ENCODE measurements at regions not wholly inside any gene's neighbourhood (a gene's known extent, or its start where the extent isn't known, plus 50 kb on each side); places are given as distances from the start of the nearest gene placed in this dataset.

DNA sequence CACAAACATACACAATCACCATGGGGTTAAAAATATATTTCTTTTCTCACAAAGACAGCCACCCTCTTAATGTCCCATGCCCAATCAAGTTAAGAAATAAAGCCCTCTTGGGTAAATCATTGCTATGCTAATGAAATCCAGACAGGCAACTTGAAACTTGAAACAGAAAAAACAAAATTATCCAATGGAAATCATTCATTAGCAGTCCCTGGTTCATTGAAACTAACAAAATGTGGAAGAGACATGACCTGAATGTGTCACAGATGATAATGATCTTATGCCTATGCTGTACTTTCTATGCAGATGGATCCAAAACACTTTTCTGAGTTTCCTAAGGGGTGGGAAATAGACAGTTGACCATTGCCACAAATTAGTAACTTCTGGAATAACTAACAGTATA lies 983.7 kb downstream of the MCTP2 start:
- no peak overlapping the region for H3K4me3 ChIP-seq (ENCODE audit: extremely low read depth in 1 of 4, insufficient read depth in 2 of 4, low read depth in 3 of 4, low read length in 4 of 4)
- no peak overlapping the region for H2AK5ac ChIP-seq (ENCODE audit: low read depth, low read length)
- no peaks in the 10 kb centered on the region for H3K79me2 ChIP-seq (ENCODE audit: control insufficient read depth in 1 of 2, insufficient read depth in 2 of 2, low read length in 2 of 2)
- ChIA-PET POLR2A (ENCODE audit: partially characterized antibody) (no interaction called here), CTCF (ENCODE audit: partially characterized antibody) (no interaction called here)
- no peak overlapping the region for H3K4ac ChIP-seq (replicated peaks; ENCODE audit: insufficient read length, low read depth, low read length)
- no peak overlapping the region for H4K8ac ChIP-seq (ENCODE audit: extremely low read depth, insufficient read depth, low read length)
- no peak overlapping the region for H3K56ac ChIP-seq (replicated peaks; ENCODE audit: insufficient read length, low read depth, low read length)
- no peak overlapping the region for H3K4me2 ChIP-seq (ENCODE audit: insufficient read depth in 1 of 2, low read depth in 2 of 2, low read length in 2 of 2)
- H4K5ac ChIP-seq (ENCODE audit: insufficient read length, low read depth, low read length) = no peak overlapping the region
- no peak for FAIRE-seq
- H3K14ac ChIP-seq (ENCODE audit: insufficient read length) = no peak overlapping the region
- H3K23ac ChIP-seq (ENCODE audit: insufficient read length) = no peak overlapping the region
- no peaks in the 10 kb centered on the region for H3K79me1 ChIP-seq (ENCODE audit: low read depth, low read length)
- no peaks in the 10 kb centered on the region for H4K20me1 ChIP-seq (replicated peaks in 1 of 2; ENCODE audit: control insufficient read depth in 1 of 2, insufficient read depth in 2 of 2, low read length in 2 of 2)
- DNase-seq (ENCODE audit: low read depth in 1 of 2, low spot score in 2 of 2) = no peak
- no peaks in the 10 kb centered on the region for H3K4me1 ChIP-seq (replicated peaks in 1 of 4; ENCODE audit: control insufficient read depth in 3 of 4, insufficient read depth in 4 of 4, low read length in 3 of 4)
- H2BK15ac ChIP-seq (ENCODE audit: low read length) = no peak overlapping the region
- no peak overlapping the region for H3K18ac ChIP-seq (ENCODE audit: extremely low read depth, low read length)
- no peaks in the 10 kb centered on the region for H3K27me3 ChIP-seq (replicated peaks in 1 of 4; ENCODE audit: control insufficient read depth in 3 of 4, extremely low read depth in 1 of 4, insufficient read depth in 3 of 4, low read length in 3 of 4)
- H2BK5ac ChIP-seq (ENCODE audit: low read depth, low read length) = no peak overlapping the region
- no peak overlapping the region for H4K91ac ChIP-seq (replicated peaks; ENCODE audit: insufficient read length, low read length)
- H3K36me3 ChIP-seq (ENCODE audit: control insufficient read depth in 2 of 4, insufficient read depth in 4 of 4, low read length in 3 of 4) = no peaks in the 10 kb centered on the region
- no peak overlapping the region for H2BK120ac ChIP-seq (replicated peaks; ENCODE audit: low read depth, low read length)
- H2AFZ ChIP-seq (ENCODE audit: low read length) = no peak overlapping the region
- TF ChIP-seq, protein P1, sequence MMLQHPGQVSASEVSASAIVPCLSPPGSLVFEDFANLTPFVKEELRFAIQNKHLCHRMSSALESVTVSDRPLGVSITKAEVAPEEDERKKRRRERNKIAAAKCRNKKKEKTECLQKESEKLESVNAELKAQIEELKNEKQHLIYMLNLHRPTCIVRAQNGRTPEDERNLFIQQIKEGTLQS (IDR thresholded peaks at IDR 0.05; ENCODE audit: insufficient read depth, low read depth, low read length) = no peak
- TF ChIP-seq HDAC6 (IDR thresholded peaks at IDR 0.05; ENCODE audit: low read depth, low read length) (no peak), RAD21 (IDR thresholded peaks at IDR 0.05 in 1 of 2, conservative IDR thresholded peaks at IDR 0.05 in 1 of 2; ENCODE audit: low read depth in 2 of 2, low read length in 2 of 2) (no peak), EGR1 (IDR thresholded peaks at IDR 0.05; ENCODE audit: borderline replicate concordance, low read depth, low read length) (no peak), RNF2 (IDR thresholded peaks at IDR 0.05; ENCODE audit: borderline replicate concordance, low read depth, low read length, missing control alignments, poor library complexity, severe bottlenecking) (no peak), EZH2 (IDR thresholded peaks at IDR 0.05; ENCODE audit: low read depth, low read length, severe bottlenecking) (no peak), NANOG (IDR thresholded peaks at IDR 0.05; ENCODE audit: insufficient read depth, low read depth, low read length, poor library complexity, severe bottlenecking) (no peak), CREB1 (IDR thresholded peaks at IDR 0.05) (no peak), SAP30 (IDR thresholded peaks at IDR 0.05; ENCODE audit: insufficient read depth, insufficient replicate concordance, low read length) (no peak)
- TF ChIP-seq, protein P2, sequence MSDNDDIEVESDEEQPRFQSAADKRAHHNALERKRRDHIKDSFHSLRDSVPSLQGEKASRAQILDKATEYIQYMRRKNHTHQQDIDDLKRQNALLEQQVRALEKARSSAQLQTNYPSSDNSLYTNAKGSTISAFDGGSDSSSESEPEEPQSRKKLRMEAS (IDR thresholded peaks at IDR 0.05) = no peak
- TF ChIP-seq, protein P3, sequence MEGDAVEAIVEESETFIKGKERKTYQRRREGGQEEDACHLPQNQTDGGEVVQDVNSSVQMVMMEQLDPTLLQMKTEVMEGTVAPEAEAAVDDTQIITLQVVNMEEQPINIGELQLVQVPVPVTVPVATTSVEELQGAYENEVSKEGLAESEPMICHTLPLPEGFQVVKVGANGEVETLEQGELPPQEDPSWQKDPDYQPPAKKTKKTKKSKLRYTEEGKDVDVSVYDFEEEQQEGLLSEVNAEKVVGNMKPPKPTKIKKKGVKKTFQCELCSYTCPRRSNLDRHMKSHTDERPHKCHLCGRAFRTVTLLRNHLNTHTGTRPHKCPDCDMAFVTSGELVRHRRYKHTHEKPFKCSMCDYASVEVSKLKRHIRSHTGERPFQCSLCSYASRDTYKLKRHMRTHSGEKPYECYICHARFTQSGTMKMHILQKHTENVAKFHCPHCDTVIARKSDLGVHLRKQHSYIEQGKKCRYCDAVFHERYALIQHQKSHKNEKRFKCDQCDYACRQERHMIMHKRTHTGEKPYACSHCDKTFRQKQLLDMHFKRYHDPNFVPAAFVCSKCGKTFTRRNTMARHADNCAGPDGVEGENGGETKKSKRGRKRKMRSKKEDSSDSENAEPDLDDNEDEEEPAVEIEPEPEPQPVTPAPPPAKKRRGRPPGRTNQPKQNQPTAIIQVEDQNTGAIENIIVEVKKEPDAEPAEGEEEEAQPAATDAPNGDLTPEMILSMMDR (IDR thresholded peaks at IDR 0.05; ENCODE audit: control extremely low read depth in 1 of 3, insufficient read depth in 1 of 3, low read depth in 1 of 3, low read length in 3 of 3) = no peak
- H2BK20ac ChIP-seq (ENCODE audit: low read length) = no peak overlapping the region
- H3K23me2 ChIP-seq (ENCODE audit: low read depth, low read length) = no peaks in the 10 kb centered on the region
- H3K9ac ChIP-seq (replicated peaks in 1 of 4; ENCODE audit: extremely low read depth in 1 of 4, low read depth in 3 of 4, low read length in 3 of 4) = no peak overlapping the region
- no peak overlapping the region for H2BK12ac ChIP-seq (ENCODE audit: low read depth, low read length)
- H3K9me3 ChIP-seq (ENCODE audit: insufficient read depth in 2 of 2, low read depth in 1 of 2, low read length in 1 of 2) = no peaks in the 10 kb centered on the region
- no peak overlapping the region for H3K27ac ChIP-seq (ENCODE audit: low read depth, low read length)

All from H1 (cell line).